IMR-90 (cell line): ENCODE measurements at regions not wholly inside any gene's neighbourhood (a gene's known extent, or its start where the extent isn't known, plus 50 kb on each side); places are given as distances from the start of the nearest gene placed in this dataset.

ENCODE experiments used
- ATAC-seq: fragments of 200-7000 bp; cut with Tn5 transposase; 2 replicates; pipeline ENCODE4 v1.9.1; 2020; ENCODE audit warnings: low read depth, mild to moderate bottlenecking, moderate library complexity
- BruUV-seq: library from RNA; stranded (reverse); fragments of 400-500 nt; replicated peaks from 2 replicates; lab custom pipeline; 2021; lab: Mats Ljungman, UMichigan
- CTCF ChIA-PET: fragments of 300-600 bp; formaldehyde crosslinking; extraction: SDS; loops from one replicate; lab custom pipeline; 2021; ENCODE audit warnings: antibody characterized with exemption; lab: Yijun Ruan, JAX
- POLR2A ChIA-PET: fragments of 300-600 bp; sonication (Branson Sonifier 250); formaldehyde crosslinking; loops from one replicate; lab custom pipeline; 2022; ENCODE audit warnings: antibody characterized with exemption; ENCODE audit not compliant: unreplicated experiment; lab: Charles Lee
- DNase-seq: peaks from one replicate; pipeline ENCODE4 v3.0.0; 2013
- H2AFZ ChIP-seq: replicated peaks from 2 replicates; pipeline ENCODE3; 2013; ENCODE audit warnings: low read length, mild to moderate bottlenecking; ENCODE audit not compliant: poor library complexity
- H2AK5ac ChIP-seq: 2 replicates; pipeline ENCODE4 v1.6.1; 2013; ENCODE audit warnings: low read depth, low read length, inconsistent platforms
- H2AK9ac ChIP-seq: replicated peaks from 2 replicates; pipeline ENCODE3; 2013; ENCODE audit warnings: mild to moderate bottlenecking, low read depth, low read length, moderate library complexity; ENCODE audit not compliant: poor library complexity
- H2BK120ac ChIP-seq: 2 replicates; pipeline ENCODE4 v1.6.1; 2013; ENCODE audit warnings: low read depth, low read length, inconsistent platforms
- H2BK15ac ChIP-seq: 3 replicates; pipeline ENCODE4 v1.6.1; 2013; ENCODE audit warnings: low read depth, low read length, inconsistent platforms
- H2BK20ac ChIP-seq: 2 replicates; pipeline ENCODE4 v1.6.1; 2013; ENCODE audit warnings: low read depth, mild to moderate bottlenecking, inconsistent platforms, low read length, moderate library complexity
- H2BK5ac ChIP-seq: 2 replicates; pipeline ENCODE4 v1.6.1; 2013; ENCODE audit warnings: mild to moderate bottlenecking, low read depth, low read length, inconsistent platforms; ENCODE audit not compliant: poor library complexity, severe bottlenecking
- H3K14ac ChIP-seq: replicated peaks from 2 replicates; pipeline ENCODE4 v1.6.1; 2013; ENCODE audit warnings: low read depth, low read length, inconsistent platforms
- H3K18ac ChIP-seq: 2 replicates; pipeline ENCODE4 v1.6.1; 2013; ENCODE audit warnings: low read depth, low read length, control low read depth
- H3K23ac ChIP-seq: 2 replicates; pipeline ENCODE4 v1.6.1; 2013; ENCODE audit warnings: low read depth, low read length, inconsistent platforms
- H3K27ac ChIP-seq: 2 replicates; pipeline ENCODE4 v1.5.1; 2013; ENCODE audit warnings: mild to moderate bottlenecking, control low read depth, low read length; ENCODE audit not compliant: insufficient read depth
- H3K27me3 ChIP-seq: 2 replicates; pipeline ENCODE4 v1.6.1; 2013; ENCODE audit warnings: low read length; ENCODE audit not compliant: control insufficient read depth, insufficient read depth
- H3K36me3 ChIP-seq: 2 replicates; pipeline ENCODE4 v1.6.1; 2013; ENCODE audit warnings: low read length, mixed read lengths; ENCODE audit not compliant: control insufficient read depth, insufficient read depth
- H3K4ac ChIP-seq: 2 replicates; pipeline ENCODE4 v1.6.1; 2013; ENCODE audit warnings: low read depth, low read length, inconsistent platforms
- H3K4me1 ChIP-seq: 2 replicates; pipeline ENCODE4 v1.6.1; 2013; ENCODE audit warnings: low read length, mixed read lengths; ENCODE audit not compliant: control insufficient read depth, insufficient read depth
- H3K4me2 ChIP-seq: 2 replicates; pipeline ENCODE4 v1.6.1; 2013; ENCODE audit warnings: low read depth, mild to moderate bottlenecking, control low read depth, low read length, moderate library complexity
- H3K4me3 ChIP-seq: 2 replicates; pipeline ENCODE4 v1.5.1; 2013; ENCODE audit warnings: low read depth, mild to moderate bottlenecking, control low read depth, low read length, moderate library complexity; ENCODE audit not compliant: insufficient read depth
- H3K56ac ChIP-seq: 2 replicates; pipeline ENCODE4 v1.6.1; 2013; ENCODE audit warnings: low read length, inconsistent platforms; ENCODE audit not compliant: insufficient read depth; ENCODE audit errors: extremely low read depth
- H3K79me1 ChIP-seq, 2 experiments: 2 replicates each; pipeline ENCODE4 v1.6.1; 2013; ENCODE audit warnings: low read length in 2 of 2, inconsistent platforms in 1 of 2, low read depth in 1 of 2
- H3K9ac ChIP-seq: 2 replicates; pipeline ENCODE4 v1.6.1; 2013; ENCODE audit warnings: low read depth, low read length, control low read depth
- H3K9me1 ChIP-seq: 2 replicates; pipeline ENCODE4 v1.6.1; 2013; ENCODE audit warnings: low read length, inconsistent platforms; ENCODE audit not compliant: insufficient read depth
- H3K9me3 ChIP-seq: 2 replicates; pipeline ENCODE4 v1.6.1; 2013; ENCODE audit warnings: low read length; ENCODE audit not compliant: control insufficient read depth, insufficient read depth
- H4K20me1 ChIP-seq: 2 replicates; pipeline ENCODE4 v1.6.1; 2013; ENCODE audit warnings: low read length, inconsistent platforms; ENCODE audit not compliant: insufficient read depth
- H4K5ac ChIP-seq: 2 replicates; pipeline ENCODE4 v1.6.1; 2013; ENCODE audit warnings: mild to moderate bottlenecking, low read depth, low read length, control low read depth
- H4K8ac ChIP-seq, 2 experiments: 2 replicates each; pipeline ENCODE4 v1.6.1; 2013; ENCODE audit warnings: low read depth in 2 of 2, low read length in 2 of 2, control low read depth in 1 of 2, inconsistent platforms in 1 of 2
- H4K91ac ChIP-seq: 2 replicates; pipeline ENCODE4 v1.6.1; 2013; ENCODE audit warnings: low read depth, low read length, inconsistent platforms; ENCODE audit not compliant: insufficient read depth
- BHLHE40 ChIP-seq: fragments of 150-350 bp; IDR thresholded peaks from 2 replicates; pipeline ENCODE4 v1.6.1; 2016; ENCODE audit warnings: mild to moderate bottlenecking, low read depth, low read length
- CEBPB ChIP-seq: IDR thresholded peaks from 2 replicates; pipeline ENCODE4 v1.6.1; 2012; ENCODE audit warnings: low read depth, low read length, improper control_type of control experiment
- CHD1 ChIP-seq: IDR thresholded peaks from 2 replicates; pipeline ENCODE4 v1.6.1; 2012; ENCODE audit warnings: low read depth, low read length, improper control_type of control experiment
- FOS ChIP-seq: fragments of 150-350 bp; IDR thresholded peaks from 2 replicates; pipeline ENCODE4 v1.6.1; 2016; ENCODE audit warnings: low read depth, low read length
- MAFK ChIP-seq: IDR thresholded peaks from 2 replicates; pipeline ENCODE4 v1.6.1; 2012; ENCODE audit warnings: low read depth, low read length, improper control_type of control experiment
- MAZ ChIP-seq: IDR thresholded peaks from 2 replicates; pipeline ENCODE4 v1.6.1; 2012; ENCODE audit warnings: low read depth, mild to moderate bottlenecking, low read length, improper control_type of control experiment, moderate library complexity, borderline replicate concordance
- MXI1 ChIP-seq: IDR thresholded peaks from 2 replicates; pipeline ENCODE4 v1.6.1; 2012; ENCODE audit warnings: low read depth, mild to moderate bottlenecking, low read length, moderate library complexity, borderline replicate concordance
- NFE2L2 ChIP-seq: fragments of 150-350 bp; IDR thresholded peaks from 2 replicates; pipeline ENCODE4 v1.6.1; 2016; ENCODE audit warnings: low read depth, mild to moderate bottlenecking, low read length
- POLR2A ChIP-seq: IDR thresholded peaks from 2 replicates; pipeline ENCODE4 v1.6.1; 2012; ENCODE audit warnings: mild to moderate bottlenecking, low read depth, low read length
- RAD21 ChIP-seq: IDR thresholded peaks from 2 replicates; pipeline ENCODE4 v1.6.1; 2012; ENCODE audit warnings: low read length, improper control_type of control experiment
- RCOR1 ChIP-seq: IDR thresholded peaks from 2 replicates; pipeline ENCODE4 v1.6.1; 2012; ENCODE audit warnings: mild to moderate bottlenecking, low read length, improper control_type of control experiment; ENCODE audit not compliant: insufficient replicate concordance
- RFX5 ChIP-seq: IDR thresholded peaks from 2 replicates; pipeline ENCODE4 v1.8.0; 2012; ENCODE audit warnings: low read depth, mild to moderate bottlenecking, low read length, moderate library complexity
- SMC3 ChIP-seq: fragments of 150-350 bp; IDR thresholded peaks from 2 replicates; pipeline ENCODE4 v1.6.1; 2016; ENCODE audit warnings: low read depth, mild to moderate bottlenecking, antibody characterized with exemption, low read length, moderate library complexity
- WGBS, 2 experiments: methylation state at CpG; one replicate each; pipeline versions ENCODE4 v1.1.5 to v1.1.7; 2013; ENCODE audit warnings: missing lambda C conversion rate in 2 of 2; ENCODE audit not compliant: insufficient read length in 1 of 2; ENCODE audit errors: extremely low coverage in 2 of 2; 5-methylcytosine and 5-hydroxymethylcytosine counted together
- dilution Hi-C: fragments of 300-500 bp; cut with HindIII; formaldehyde crosslinking; loops from one replicate; pipeline ENCODE4 v1.14.3; 2018; ENCODE audit warnings: low sequenced_read_pairs; ENCODE audit not compliant: unreplicated experiment
- in situ Hi-C: fragments of 300-500 bp; cut with MboI; formaldehyde crosslinking; loops from 3 replicates; pipeline ENCODE4 v1.14.3; 2019; ENCODE audit warnings: low sequenced_read_pairs, inconsistent platforms, mixed read lengths
- intact Hi-C: fragments of 100-400 bp; cut with micrococcal nuclease; formaldehyde crosslinking; loops from 2 replicates; pipeline ENCODE4 v1.10.0; 2022
- TF ChIP-seq, protein P1 (sequence below): fragments of 150-350 bp; IDR thresholded peaks from 2 replicates; pipeline ENCODE4 v1.6.1; 2017; ENCODE audit warnings: mild to moderate bottlenecking, antibody characterized with exemption, low read length, low read depth
- TF ChIP-seq, protein P2 (sequence below): conservative IDR thresholded peaks from 2 replicates; pipeline ENCODE4 v1.5.1; 2012; ENCODE audit warnings: mild to moderate bottlenecking, low read depth, low read length, improper control_type of control experiment
- TF ChIP-seq, protein P3 (sequence below): fragments of 150-350 bp; IDR thresholded peaks from 2 replicates; pipeline ENCODE4 v1.6.1; 2016; ENCODE audit warnings: low read depth, mild to moderate bottlenecking, low read length, moderate library complexity, borderline replicate concordance

DNA sequence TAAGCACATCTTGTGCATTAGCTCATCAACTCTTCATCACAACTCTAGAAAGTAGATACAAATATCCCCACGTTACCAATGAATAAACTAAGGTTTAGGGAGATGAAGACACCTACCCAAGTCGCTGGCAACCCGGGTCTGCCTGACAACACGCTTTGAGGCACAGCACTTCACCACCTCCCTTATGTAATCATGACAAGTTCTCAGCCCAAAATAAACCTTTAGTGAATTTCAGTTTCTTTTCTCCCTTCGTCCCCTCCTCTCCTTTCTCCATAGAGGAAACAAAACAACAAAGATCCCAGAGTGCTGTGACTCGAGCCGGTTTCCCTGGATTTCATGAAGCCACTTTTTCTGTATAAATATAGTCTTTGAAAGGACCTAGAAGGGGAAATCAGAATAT lies 105.4 kb downstream of the MAFB start:
- no TSS peak for BruUV-seq
- H3K56ac ChIP-seq = no peak overlapping the region
- no peaks in the 10 kb centered on the region; the same call in 1 of the 2 replicates for H3K27me3 ChIP-seq
- H2BK5ac ChIP-seq = no peak overlapping the region
- H3K23ac ChIP-seq = no peak overlapping the region
- POLR2A ChIA-PET = no interaction called here
- H4K5ac ChIP-seq = no peak overlapping the region
- no peaks in the 10 kb centered on the region for H4K20me1 ChIP-seq
- no peak overlapping the region for H3K4me2 ChIP-seq
- no peak overlapping the region for H3K18ac ChIP-seq
- H3K9ac ChIP-seq = no peak overlapping the region
- H3K4me1 ChIP-seq = no peaks in the 10 kb centered on the region
- no peak overlapping the region for H3K4me3 ChIP-seq
- H3K14ac ChIP-seq = no peak overlapping the region
- H4K8ac ChIP-seq = no peak overlapping the region
- H2BK20ac ChIP-seq = no peak overlapping the region
- H3K9me3 ChIP-seq = no peaks in the 10 kb centered on the region
- intact Hi-C loops (no loop called here), dilution Hi-C loops (no loop called here), in situ Hi-C loops (no loop called here)
- no peaks in the 10 kb centered on the region for H3K9me1 ChIP-seq
- no peak overlapping the region for H2AK5ac ChIP-seq
- no peaks in the 10 kb centered on the region for H3K36me3 ChIP-seq
- TF ChIP-seq MAZ (no peak), POLR2A (no peak), RFX5 (no peak), BHLHE40 (no peak), MXI1 (no peak), CHD1 (no peak), RCOR1 (no peak), RAD21 (no peak), SMC3 (no peak), CEBPB (no peak), FOS (no peak), NFE2L2 (no peak), MAFK (no peak)
- TF ChIP-seq, protein P1, sequence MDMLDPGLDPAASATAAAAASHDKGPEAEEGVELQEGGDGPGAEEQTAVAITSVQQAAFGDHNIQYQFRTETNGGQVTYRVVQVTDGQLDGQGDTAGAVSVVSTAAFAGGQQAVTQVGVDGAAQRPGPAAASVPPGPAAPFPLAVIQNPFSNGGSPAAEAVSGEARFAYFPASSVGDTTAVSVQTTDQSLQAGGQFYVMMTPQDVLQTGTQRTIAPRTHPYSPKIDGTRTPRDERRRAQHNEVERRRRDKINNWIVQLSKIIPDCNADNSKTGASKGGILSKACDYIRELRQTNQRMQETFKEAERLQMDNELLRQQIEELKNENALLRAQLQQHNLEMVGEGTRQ = no peak
- TF ChIP-seq, protein P2, sequence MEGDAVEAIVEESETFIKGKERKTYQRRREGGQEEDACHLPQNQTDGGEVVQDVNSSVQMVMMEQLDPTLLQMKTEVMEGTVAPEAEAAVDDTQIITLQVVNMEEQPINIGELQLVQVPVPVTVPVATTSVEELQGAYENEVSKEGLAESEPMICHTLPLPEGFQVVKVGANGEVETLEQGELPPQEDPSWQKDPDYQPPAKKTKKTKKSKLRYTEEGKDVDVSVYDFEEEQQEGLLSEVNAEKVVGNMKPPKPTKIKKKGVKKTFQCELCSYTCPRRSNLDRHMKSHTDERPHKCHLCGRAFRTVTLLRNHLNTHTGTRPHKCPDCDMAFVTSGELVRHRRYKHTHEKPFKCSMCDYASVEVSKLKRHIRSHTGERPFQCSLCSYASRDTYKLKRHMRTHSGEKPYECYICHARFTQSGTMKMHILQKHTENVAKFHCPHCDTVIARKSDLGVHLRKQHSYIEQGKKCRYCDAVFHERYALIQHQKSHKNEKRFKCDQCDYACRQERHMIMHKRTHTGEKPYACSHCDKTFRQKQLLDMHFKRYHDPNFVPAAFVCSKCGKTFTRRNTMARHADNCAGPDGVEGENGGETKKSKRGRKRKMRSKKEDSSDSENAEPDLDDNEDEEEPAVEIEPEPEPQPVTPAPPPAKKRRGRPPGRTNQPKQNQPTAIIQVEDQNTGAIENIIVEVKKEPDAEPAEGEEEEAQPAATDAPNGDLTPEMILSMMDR = no peak
- TF ChIP-seq, protein P3, sequence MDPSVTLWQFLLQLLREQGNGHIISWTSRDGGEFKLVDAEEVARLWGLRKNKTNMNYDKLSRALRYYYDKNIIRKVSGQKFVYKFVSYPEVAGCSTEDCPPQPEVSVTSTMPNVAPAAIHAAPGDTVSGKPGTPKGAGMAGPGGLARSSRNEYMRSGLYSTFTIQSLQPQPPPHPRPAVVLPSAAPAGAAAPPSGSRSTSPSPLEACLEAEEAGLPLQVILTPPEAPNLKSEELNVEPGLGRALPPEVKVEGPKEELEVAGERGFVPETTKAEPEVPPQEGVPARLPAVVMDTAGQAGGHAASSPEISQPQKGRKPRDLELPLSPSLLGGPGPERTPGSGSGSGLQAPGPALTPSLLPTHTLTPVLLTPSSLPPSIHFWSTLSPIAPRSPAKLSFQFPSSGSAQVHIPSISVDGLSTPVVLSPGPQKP = no peak
- no peaks in the 10 kb centered on the region for H3K79me1 ChIP-seq
- H2AK9ac ChIP-seq = no peak overlapping the region
- DNase-seq (no peak), ATAC-seq (no peak)
- WGBS, 2 experiments = no CpG with 5 or more reads among the region's 7 CpGs
- no peak overlapping the region for H4K91ac ChIP-seq
- CTCF ChIA-PET = no interaction called here
- no peak overlapping the region for H2BK15ac ChIP-seq
- no peak overlapping the region for H3K27ac ChIP-seq
- H3K4ac ChIP-seq = no peak overlapping the region
- no peak overlapping the region for H2AFZ ChIP-seq
- H2BK120ac ChIP-seq = no peak overlapping the region
